NCI-H69 (cell line): ENCODE measurements at regions not wholly inside any gene's neighbourhood (a gene's known extent, or its start where the extent isn't known, plus 50 kb on each side); places are given as distances from the start of the nearest gene placed in this dataset.
"Not testable (repeated sequence)": the region's sequence is repeated elsewhere in the genome, so short reads cannot be mapped to it uniquely, and the experiment has no call there.

Source experiments
- DNase-seq: peaks from one replicate; lab custom pipeline; 2025; lab: John Stamatoyannopoulos, UW

GRCh38 chr10:78594559-78595268 is 474.1 kb upstream of the ZMIZ1 start:
- no peak for DNase-seq

- no peak for DNase-seq
Observed at GRCh38 chr10:78595269-78595619, 473.5 kb upstream of the ZMIZ1 start.

GRCh38 chr10:78596556-78596955 is 472.2 kb upstream of the ZMIZ1 start:
- DNase-seq, result no peak

GRCh38 chr10:78597796-78598555 is 470.8 kb upstream of the ZMIZ1 start:
- DNase-seq, result no peak

GRCh38 chr10:78599122-78599853 is 469.5 kb upstream of the ZMIZ1 start:
- DNase-seq, result peak; percentile 4

- DNase-seq, result no peak
Observed at GRCh38 chr10:78600121-78600665, 468.6 kb upstream of the ZMIZ1 start.

- no peak for DNase-seq
Observed at GRCh38 chr10:78600740-78601139, 468.0 kb upstream of the ZMIZ1 start.

GRCh38 chr10:78602201-78602932 is 466.4 kb upstream of the ZMIZ1 start:
- no peak for DNase-seq

- no peak for DNase-seq
Observed at GRCh38 chr10:78604286-78604685, 464.5 kb upstream of the ZMIZ1 start.

- DNase-seq, result no peak
Observed at GRCh38 chr10:78604721-78605120, 464.0 kb upstream of the ZMIZ1 start.

GRCh38 chr10:78605800-78606350 is 462.9 kb upstream of the ZMIZ1 start:
- DNase-seq, result peak; percentile 22

GRCh38 chr10:78606766-78607165 is 462.0 kb upstream of the ZMIZ1 start:
- DNase-seq, result not testable (repeated sequence)

- DNase-seq, result no peak
Observed at GRCh38 chr10:78609976-78610375, 458.8 kb upstream of the ZMIZ1 start.

GRCh38 chr10:78613132-78613531 is 455.6 kb upstream of the ZMIZ1 start:
- DNase-seq, result no peak

- DNase-seq, result no peak
Observed at GRCh38 chr10:78614267-78614666, 454.5 kb upstream of the ZMIZ1 start.

GRCh38 chr10:78614744-78615143 is 454.0 kb upstream of the ZMIZ1 start:
- no peak for DNase-seq

- peak; percentile 43 for DNase-seq
Observed at GRCh38 chr10:78616125-78616695, 452.6 kb upstream of the ZMIZ1 start.

GRCh38 chr10:78617115-78617514 is 451.7 kb upstream of the ZMIZ1 start:
- no peak for DNase-seq

GRCh38 chr10:78617631-78618030 is 451.1 kb upstream of the ZMIZ1 start:
- no peak for DNase-seq

GRCh38 chr10:78618050-78618449 is 450.7 kb upstream of the ZMIZ1 start:
- DNase-seq, result no peak

GRCh38 chr10:78619115-78619851 is 449.5 kb upstream of the ZMIZ1 start:
- DNase-seq, result peak; percentile 21
